GM06990 (cell line): ENCODE measurements at regions not wholly inside any gene's neighbourhood (a gene's known extent, or its start where the extent isn't known, plus 50 kb on each side); places are given as distances from the start of the nearest gene placed in this dataset.

Source experiments
- DNase-seq: peaks from one replicate; pipeline ENCODE4 v3.0.0-alpha.2; 2011; ENCODE audit not compliant: insufficient read length; ENCODE audit errors: extremely low read depth
- H3K27me3 ChIP-seq: replicated peaks from 2 replicates; pipeline ENCODE4 v1.6.0; 2011; ENCODE audit warnings: low read length; ENCODE audit not compliant: control insufficient read depth, insufficient read depth
- H3K36me3 ChIP-seq: 2 replicates; pipeline ENCODE4 v1.5.1; 2011; ENCODE audit warnings: low read length; ENCODE audit not compliant: control insufficient read depth, insufficient read depth
- H3K4me3 ChIP-seq: replicated peaks from 2 replicates; pipeline ENCODE4 v1.5.1; 2011; ENCODE audit warnings: low read depth, mild to moderate bottlenecking, control low read depth, low read length
- TF ChIP-seq, protein P1 (sequence below): IDR thresholded peaks from 2 replicates; pipeline ENCODE4 v1.5.1; 2011; ENCODE audit warnings: low read length, control low read depth, mild to moderate bottlenecking, inconsistent platforms; ENCODE audit not compliant: insufficient read depth, poor library complexity, severe bottlenecking

DNA sequence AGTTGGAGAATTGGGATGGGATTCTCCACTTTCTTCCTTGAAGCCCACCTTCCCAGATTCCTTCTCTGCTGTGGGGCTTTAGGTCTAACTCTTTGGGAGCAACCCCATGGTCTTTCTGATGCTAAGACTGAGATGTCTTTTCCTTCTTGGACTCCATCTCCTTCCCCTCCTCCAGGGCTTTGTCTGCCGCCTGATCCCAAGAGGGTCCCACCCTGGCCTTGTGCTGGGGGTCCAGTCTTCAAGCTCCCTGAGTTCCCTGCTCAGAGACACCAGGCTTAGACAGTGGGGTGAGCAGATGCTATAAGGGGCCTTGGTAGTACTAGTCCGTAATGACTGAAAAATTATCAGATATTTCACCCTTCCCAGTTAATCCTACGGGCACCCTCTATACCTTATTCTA is 150.5 kb downstream of the PTPN20 start:
- H3K4me3 ChIP-seq, result no peak overlapping the region
- no peaks in the 10 kb centered on the region for H3K36me3 ChIP-seq
- TF ChIP-seq, protein P1, sequence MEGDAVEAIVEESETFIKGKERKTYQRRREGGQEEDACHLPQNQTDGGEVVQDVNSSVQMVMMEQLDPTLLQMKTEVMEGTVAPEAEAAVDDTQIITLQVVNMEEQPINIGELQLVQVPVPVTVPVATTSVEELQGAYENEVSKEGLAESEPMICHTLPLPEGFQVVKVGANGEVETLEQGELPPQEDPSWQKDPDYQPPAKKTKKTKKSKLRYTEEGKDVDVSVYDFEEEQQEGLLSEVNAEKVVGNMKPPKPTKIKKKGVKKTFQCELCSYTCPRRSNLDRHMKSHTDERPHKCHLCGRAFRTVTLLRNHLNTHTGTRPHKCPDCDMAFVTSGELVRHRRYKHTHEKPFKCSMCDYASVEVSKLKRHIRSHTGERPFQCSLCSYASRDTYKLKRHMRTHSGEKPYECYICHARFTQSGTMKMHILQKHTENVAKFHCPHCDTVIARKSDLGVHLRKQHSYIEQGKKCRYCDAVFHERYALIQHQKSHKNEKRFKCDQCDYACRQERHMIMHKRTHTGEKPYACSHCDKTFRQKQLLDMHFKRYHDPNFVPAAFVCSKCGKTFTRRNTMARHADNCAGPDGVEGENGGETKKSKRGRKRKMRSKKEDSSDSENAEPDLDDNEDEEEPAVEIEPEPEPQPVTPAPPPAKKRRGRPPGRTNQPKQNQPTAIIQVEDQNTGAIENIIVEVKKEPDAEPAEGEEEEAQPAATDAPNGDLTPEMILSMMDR, result no peak
- DNase-seq, result no peak
- H3K27me3 ChIP-seq, result peaks cover 4% of the 10 kb centered on the region

DNA sequence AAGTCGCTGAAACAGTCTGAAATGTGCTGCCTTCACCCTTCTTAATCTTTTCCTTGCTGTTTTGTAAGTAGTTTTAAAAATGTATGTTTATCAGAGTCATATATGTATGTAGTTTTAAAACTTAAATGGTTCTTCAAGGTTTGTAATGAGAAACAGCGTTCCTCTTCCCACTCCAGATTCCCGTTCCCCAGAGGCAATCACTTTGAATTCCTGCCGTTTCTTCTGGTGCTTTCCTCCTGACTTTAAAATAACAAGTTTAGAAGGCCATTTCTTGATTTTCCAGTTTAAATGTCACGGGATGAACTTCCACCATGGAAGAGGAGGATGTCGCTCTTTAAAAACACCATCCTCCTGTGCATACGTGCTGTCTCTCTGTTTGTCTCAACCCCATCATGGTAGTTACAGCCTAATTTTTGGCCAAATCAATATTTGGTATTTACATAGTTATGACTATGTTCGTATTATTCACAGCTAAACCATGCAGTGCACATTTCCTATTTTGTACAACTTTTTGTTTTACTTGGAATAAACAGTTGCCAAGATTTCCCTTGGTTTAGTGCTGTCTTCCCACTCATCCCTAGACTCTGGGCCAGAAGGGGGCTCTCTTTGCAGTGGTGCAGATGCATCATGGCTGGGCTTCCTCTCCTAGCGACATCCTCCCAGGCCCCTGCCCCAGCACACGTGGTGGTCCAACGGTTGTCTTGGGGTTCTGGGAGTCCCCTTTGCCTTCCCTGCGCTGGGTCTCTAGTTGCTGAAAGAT is 151.4 kb downstream of the PTPN20 start:
- H3K27me3 ChIP-seq, result peaks cover 4% of the 10 kb centered on the region
- H3K4me3 ChIP-seq, result no peak overlapping the region
- no peaks in the 10 kb centered on the region for H3K36me3 ChIP-seq
- no peak for DNase-seq
- TF ChIP-seq, protein P1, result peak; percentile 25

DNA sequence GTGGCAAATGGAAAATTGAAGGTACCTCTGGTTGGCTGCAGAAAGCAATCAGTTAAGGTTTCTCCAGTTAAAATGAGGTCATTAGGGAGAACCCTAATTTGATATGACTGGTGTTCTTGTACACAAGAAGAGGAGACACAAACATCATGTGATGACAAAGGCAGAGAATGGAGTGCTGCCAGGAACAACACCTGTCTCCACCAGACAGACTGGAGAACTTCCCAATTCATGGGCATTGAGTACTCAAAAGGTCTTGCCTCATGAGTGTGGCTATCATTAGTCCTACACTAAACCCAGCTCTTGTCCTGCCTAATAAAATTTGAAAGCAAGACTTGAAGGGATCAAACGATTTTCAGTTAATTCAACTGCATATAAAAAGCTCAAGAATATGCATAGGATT is 152.6 kb downstream of the PTPN20 start:
- TF ChIP-seq, protein P1, result no peak
- Histone ChIP-seq H3K36me3 (no peaks in the 10 kb centered on the region), H3K27me3 (peaks cover 4% of the 10 kb centered on the region), H3K4me3 (no peak overlapping the region)
- DNase-seq, result no peak

DNA sequence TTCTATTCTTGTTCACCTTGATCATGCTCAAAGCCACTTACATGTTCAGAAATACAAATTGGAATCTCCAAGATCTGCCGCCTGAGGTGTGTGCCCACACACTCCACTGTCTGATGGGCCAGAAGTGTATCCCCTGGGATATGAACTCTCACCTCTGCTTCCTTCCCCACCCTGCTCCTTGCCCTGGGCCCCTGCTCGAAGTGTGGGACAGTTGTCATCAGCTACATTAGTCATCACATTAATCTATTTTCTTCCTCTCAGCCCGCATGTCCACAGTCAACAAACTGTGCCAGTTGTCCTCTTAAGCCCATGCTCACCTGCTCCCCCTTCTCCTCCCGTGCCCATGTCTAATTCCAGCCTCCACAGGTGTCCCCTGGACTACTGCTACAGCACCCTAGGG is 154.7 kb downstream of the PTPN20 start:
- H3K36me3 ChIP-seq, result no peaks in the 10 kb centered on the region
- H3K4me3 ChIP-seq, result no peak overlapping the region
- DNase-seq, result no peak
- H3K27me3 ChIP-seq, result peaks cover 5% of the 10 kb centered on the region
- TF ChIP-seq, protein P1, result no peak

DNA sequence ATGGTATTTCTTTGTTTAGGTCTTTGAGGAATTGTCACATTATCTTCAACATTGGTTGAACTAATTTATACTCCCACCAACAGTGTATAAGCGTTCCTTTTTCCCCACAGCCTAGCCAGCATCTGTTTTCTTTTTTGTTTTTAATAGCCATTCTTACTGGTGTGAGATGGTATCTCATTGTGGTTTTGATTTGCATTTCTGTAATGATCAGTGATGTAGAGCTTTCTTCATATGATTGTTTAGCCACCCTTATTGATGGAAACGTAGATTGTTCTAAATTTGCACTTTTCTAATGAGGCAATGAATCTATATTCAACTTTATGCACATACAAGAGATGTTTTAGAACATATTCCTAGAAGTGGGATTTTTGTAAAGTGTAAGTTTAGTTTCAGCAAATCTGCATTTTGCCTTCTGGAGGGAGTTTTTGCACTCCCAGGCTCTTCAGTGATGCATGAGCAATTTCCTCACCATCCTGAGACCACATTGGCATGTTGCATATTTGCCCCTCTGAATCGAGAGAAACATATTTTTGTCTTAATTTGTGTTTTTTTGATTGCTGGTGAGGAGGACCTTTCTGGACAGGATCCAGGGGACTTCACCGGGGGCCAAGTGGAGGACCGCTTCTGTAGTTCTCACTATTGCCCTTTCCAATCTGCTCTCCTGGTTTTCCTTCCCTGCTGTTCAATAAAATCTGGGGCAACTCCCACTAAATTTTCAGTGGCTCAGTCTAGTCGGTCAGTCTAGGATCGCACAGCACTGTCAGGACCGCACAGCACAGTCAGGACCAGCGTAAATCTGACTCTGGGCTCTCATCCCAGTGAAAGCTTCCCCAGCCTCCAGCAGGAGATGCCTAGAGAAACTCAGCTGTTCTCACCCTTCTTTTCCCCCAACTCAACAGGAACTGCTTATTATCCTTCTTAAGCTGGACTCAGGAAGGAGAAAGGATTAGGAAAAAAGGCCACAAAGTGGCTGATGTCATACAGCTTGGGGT is 157.0 kb downstream of the PTPN20 start:
- no peak overlapping the region for H3K4me3 ChIP-seq
- TF ChIP-seq, protein P1, result no peak

More for the DNA sequence above, 157.0 kb downstream of the PTPN20 start:
- DNase-seq, result no peak
- Histone ChIP-seq H3K27me3 (peaks cover 3% of the 10 kb centered on the region), H3K36me3 (no peaks in the 10 kb centered on the region)
